ENCODE measurements at regions not wholly inside any gene's neighbourhood (a gene's known extent, or its start where the extent isn't known, plus 50 kb on each side); places are given as distances from the start of the nearest gene placed in this dataset.

DNA sequence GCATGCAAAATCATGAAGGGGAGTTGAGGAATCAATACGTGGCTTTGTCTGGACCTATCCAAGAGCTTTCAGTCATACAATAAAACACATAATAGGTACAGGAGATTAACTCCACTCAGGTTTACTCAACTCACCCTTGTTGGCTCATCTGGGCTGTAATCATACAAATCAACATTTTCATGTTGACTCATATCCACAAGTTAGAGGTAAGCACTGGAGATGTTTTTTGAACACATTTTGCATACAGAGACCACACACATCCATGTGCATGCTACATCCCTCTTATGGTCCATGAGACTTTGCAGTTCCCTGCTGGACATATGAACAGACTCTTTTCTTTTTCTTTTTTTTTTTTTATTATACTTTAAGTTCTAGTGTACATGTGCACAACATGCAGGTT, 336.9 kb upstream of the PIK3C3 start:
- TF ChIP-seq POLR2AphosphoS5 (IDR thresholded peaks at IDR 0.05; ENCODE audit: low read depth), result no peak
- TF ChIP-seq, protein P1, sequence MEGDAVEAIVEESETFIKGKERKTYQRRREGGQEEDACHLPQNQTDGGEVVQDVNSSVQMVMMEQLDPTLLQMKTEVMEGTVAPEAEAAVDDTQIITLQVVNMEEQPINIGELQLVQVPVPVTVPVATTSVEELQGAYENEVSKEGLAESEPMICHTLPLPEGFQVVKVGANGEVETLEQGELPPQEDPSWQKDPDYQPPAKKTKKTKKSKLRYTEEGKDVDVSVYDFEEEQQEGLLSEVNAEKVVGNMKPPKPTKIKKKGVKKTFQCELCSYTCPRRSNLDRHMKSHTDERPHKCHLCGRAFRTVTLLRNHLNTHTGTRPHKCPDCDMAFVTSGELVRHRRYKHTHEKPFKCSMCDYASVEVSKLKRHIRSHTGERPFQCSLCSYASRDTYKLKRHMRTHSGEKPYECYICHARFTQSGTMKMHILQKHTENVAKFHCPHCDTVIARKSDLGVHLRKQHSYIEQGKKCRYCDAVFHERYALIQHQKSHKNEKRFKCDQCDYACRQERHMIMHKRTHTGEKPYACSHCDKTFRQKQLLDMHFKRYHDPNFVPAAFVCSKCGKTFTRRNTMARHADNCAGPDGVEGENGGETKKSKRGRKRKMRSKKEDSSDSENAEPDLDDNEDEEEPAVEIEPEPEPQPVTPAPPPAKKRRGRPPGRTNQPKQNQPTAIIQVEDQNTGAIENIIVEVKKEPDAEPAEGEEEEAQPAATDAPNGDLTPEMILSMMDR (conservative IDR thresholded peaks at IDR 0.05; ENCODE audit: low read depth in 2 of 2), result no peak
- no peak for TF ChIP-seq EZH2 (IDR thresholded peaks at IDR 0.05; ENCODE audit: low read depth, unreplicated experiment)
- TF ChIP-seq, protein P2, sequence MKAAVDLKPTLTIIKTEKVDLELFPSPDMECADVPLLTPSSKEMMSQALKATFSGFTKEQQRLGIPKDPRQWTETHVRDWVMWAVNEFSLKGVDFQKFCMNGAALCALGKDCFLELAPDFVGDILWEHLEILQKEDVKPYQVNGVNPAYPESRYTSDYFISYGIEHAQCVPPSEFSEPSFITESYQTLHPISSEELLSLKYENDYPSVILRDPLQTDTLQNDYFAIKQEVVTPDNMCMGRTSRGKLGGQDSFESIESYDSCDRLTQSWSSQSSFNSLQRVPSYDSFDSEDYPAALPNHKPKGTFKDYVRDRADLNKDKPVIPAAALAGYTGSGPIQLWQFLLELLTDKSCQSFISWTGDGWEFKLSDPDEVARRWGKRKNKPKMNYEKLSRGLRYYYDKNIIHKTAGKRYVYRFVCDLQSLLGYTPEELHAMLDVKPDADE (IDR thresholded peaks at IDR 0.05), result no peak
- TF ChIP-seq, protein P3, sequence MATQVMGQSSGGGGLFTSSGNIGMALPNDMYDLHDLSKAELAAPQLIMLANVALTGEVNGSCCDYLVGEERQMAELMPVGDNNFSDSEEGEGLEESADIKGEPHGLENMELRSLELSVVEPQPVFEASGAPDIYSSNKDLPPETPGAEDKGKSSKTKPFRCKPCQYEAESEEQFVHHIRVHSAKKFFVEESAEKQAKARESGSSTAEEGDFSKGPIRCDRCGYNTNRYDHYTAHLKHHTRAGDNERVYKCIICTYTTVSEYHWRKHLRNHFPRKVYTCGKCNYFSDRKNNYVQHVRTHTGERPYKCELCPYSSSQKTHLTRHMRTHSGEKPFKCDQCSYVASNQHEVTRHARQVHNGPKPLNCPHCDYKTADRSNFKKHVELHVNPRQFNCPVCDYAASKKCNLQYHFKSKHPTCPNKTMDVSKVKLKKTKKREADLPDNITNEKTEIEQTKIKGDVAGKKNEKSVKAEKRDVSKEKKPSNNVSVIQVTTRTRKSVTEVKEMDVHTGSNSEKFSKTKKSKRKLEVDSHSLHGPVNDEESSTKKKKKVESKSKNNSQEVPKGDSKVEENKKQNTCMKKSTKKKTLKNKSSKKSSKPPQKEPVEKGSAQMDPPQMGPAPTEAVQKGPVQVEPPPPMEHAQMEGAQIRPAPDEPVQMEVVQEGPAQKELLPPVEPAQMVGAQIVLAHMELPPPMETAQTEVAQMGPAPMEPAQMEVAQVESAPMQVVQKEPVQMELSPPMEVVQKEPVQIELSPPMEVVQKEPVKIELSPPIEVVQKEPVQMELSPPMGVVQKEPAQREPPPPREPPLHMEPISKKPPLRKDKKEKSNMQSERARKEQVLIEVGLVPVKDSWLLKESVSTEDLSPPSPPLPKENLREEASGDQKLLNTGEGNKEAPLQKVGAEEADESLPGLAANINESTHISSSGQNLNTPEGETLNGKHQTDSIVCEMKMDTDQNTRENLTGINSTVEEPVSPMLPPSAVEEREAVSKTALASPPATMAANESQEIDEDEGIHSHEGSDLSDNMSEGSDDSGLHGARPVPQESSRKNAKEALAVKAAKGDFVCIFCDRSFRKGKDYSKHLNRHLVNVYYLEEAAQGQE (IDR thresholded peaks at IDR 0.05; ENCODE audit: unreplicated experiment), result no peak
- no peak for TF ChIP-seq NANOG (IDR thresholded peaks at IDR 0.05; ENCODE audit: borderline replicate concordance)
- TF ChIP-seq JUNB (IDR thresholded peaks at IDR 0.05; ENCODE audit: unreplicated experiment), result no peak

Data from GM23338 (cell line).